Transverse colon (tissue), 4 donors: ENCODE measurements at regions not wholly inside any gene's neighbourhood (a gene's known extent, or its start where the extent isn't known, plus 50 kb on each side); places are given as distances from the start of the nearest gene placed in this dataset.

ENCODE experiments used
- DNase-seq: peaks from one replicate; pipeline ENCODE4 v3.0.0-alpha.2; 2019
- H3K27ac ChIP-seq, 4 donors: fragments of 200-600 bp; sonication (generic); 2 replicates each; pipeline ENCODE4 v1.5.1; 2016 to 2018; ENCODE audit warnings: inconsistent platforms in 4 of 4
- H3K27me3 ChIP-seq: fragments of 200-600 bp; sonication (generic); 2 replicates; pipeline ENCODE4 v1.5.1; 2017; ENCODE audit warnings: inconsistent platforms
- H3K36me3 ChIP-seq, 4 donors: fragments of 200-600 bp; sonication (generic); 2 replicates each; pipeline ENCODE4 v1.5.1; 2017 to 2019; ENCODE audit warnings: inconsistent platforms in 4 of 4
- H3K4me1 ChIP-seq, 4 donors: fragments of 200-600 bp; sonication (generic); 2 replicates each; pipeline ENCODE4 v1.5.1; 2017 to 2020; ENCODE audit warnings: inconsistent platforms in 4 of 4
- H3K4me3 ChIP-seq, 4 donors: fragments of 200-600 bp; sonication (generic); 1 replicate in 1 of 4; 2 replicates in 3 of 4; pipeline versions ENCODE4 v1.5.1 to v1.6.1; 2017 to 2019; ENCODE audit warnings: inconsistent platforms in 4 of 4
- H3K9me3 ChIP-seq, 2 donors: fragments of 200-600 bp; sonication (generic); 2 replicates each; pipeline ENCODE4 v1.5.1; 2017 to 2019; ENCODE audit warnings: inconsistent platforms in 2 of 2
- CTCF ChIP-seq, 5 experiments: fragments of 200-600 bp in 3 of 5; fragments of 450-650 bp in 2 of 5; sonication (generic) in 3 of 5; IDR thresholded peaks; 1 replicate in 2 of 5; 2 replicates in 3 of 5; pipeline ENCODE4 v1.5.1; 2016 to 2017; ENCODE audit warnings: antibody characterized with exemption in 5 of 5, inconsistent platforms in 3 of 5, mild to moderate bottlenecking in 2 of 5, moderate library complexity in 1 of 5
- EP300 ChIP-seq: sonication (generic); formaldehyde crosslinking; IDR thresholded peaks from one replicate; pipeline ENCODE4 v1.6.1; 2017; ENCODE audit warnings: antibody characterized with exemption, low read depth
- POLR2A ChIP-seq: fragments of 450-650 bp; IDR thresholded peaks from one replicate; pipeline ENCODE4 v1.6.1; 2016; ENCODE audit warnings: antibody characterized with exemption, mild to moderate bottlenecking, moderate library complexity
- POLR2AphosphoS5 ChIP-seq, 3 donors: sonication (generic); formaldehyde crosslinking; IDR thresholded peaks; one replicate each; pipeline ENCODE4 v1.6.1; 2016; ENCODE audit warnings: antibody characterized with exemption in 3 of 3
- WGBS, 2 donors: methylation state at CpG; one replicate each; pipeline ENCODE4 v1.1.5; 2018; ENCODE audit warnings: low coverage in 1 of 2; 5-methylcytosine and 5-hydroxymethylcytosine counted together
- in situ Hi-C, 4 donors: fragments of 200-750 bp; cut with MboI; loops; one replicate each; pipeline versions ENCODE4 v1.15.0 to v1.15.1; 2017; ENCODE audit warnings: low sequenced_read_pairs in 3 of 4, low pct_ligation_motif_present in 1 of 4, low pct_unique_long_range_greater_than_20kb in 1 of 4
- intact Hi-C: fragments of 100-400 bp; cut with DNase I; formaldehyde crosslinking; loops from one replicate; pipeline ENCODE4 v1.15.1; 2023; ENCODE audit warnings: low total_unique reads

- intact Hi-C loops (no loop called here), in situ Hi-C loops (no loop called here)
- 75 to 93% methylated on average over 2 of the region's 2 CpGs for WGBS, 2 donors
- H3K4me3 ChIP-seq: no peak overlapping the region
- no peak overlapping the region for H3K27ac ChIP-seq
- no peak for DNase-seq
- no peaks in the 10 kb centered on the region for H3K4me1 ChIP-seq
- no peaks in the 10 kb centered on the region for H3K27me3 ChIP-seq
- no peaks in the 10 kb centered on the region for H3K36me3 ChIP-seq
- TF ChIP-seq POLR2A (no peak), POLR2AphosphoS5 (IDR thresholded peaks at IDR 0.05) (no peak), EP300 (no peak), CTCF (IDR thresholded peaks at IDR 0.05) (no peak)
- no peaks in the 10 kb centered on the region for H3K9me3 ChIP-seq
These were observed 347.2 kb downstream of the PTPRC start for GRCh38 chr1:198986036-198986435.

- Histone ChIP-seq H3K27ac (no peak overlapping the region), H3K4me3 (no peak overlapping the region), H3K36me3 (no peaks in the 10 kb centered on the region), H3K4me1 (no peaks in the 10 kb centered on the region), H3K9me3 (no peaks in the 10 kb centered on the region), H3K27me3 (no peaks in the 10 kb centered on the region)
- DNase-seq: no peak
- in situ Hi-C loops (no loop called here), intact Hi-C loops (no loop called here)
- TF ChIP-seq CTCF (IDR thresholded peaks at IDR 0.05) (no peak), POLR2AphosphoS5 (IDR thresholded peaks at IDR 0.05) (no peak), EP300 (no peak), POLR2A (no peak)
- WGBS, 2 donors: 42 to 57% methylated on average over 1 of the region's 1 CpG
These were observed 347.6 kb downstream of the PTPRC start for GRCh38 chr1:198986442-198986841.

- intact Hi-C loops: no loop called here
- no peak for DNase-seq
These were observed 363.8 kb downstream of the PTPRC start for GRCh38 chr1:199002661-199003060.

GRCh38 chr1:199007423-199007822, 368.6 kb downstream of the PTPRC start:
- 71 to 79% methylated on average over 2 of the region's 2 CpGs for WGBS, 2 donors
- in situ Hi-C loops: no loop called here
- peaks cover 0 to 2% (median 0%) of the 10 kb centered on the region in 4 donors for H3K4me1 ChIP-seq

More at GRCh38 chr1:199002661-199003060, 363.8 kb downstream of the PTPRC start:
- Histone ChIP-seq H3K9me3 (no peaks in the 10 kb centered on the region), H3K27ac (no peak overlapping the region), H3K36me3 (no peaks in the 10 kb centered on the region), H3K4me3 (no peak overlapping the region), H3K27me3 (no peaks in the 10 kb centered on the region), H3K4me1 (no peaks in the 10 kb centered on the region)
- in situ Hi-C loops: no loop called here
- TF ChIP-seq POLR2A (no peak), POLR2AphosphoS5 (IDR thresholded peaks at IDR 0.05) (no peak), EP300 (no peak), CTCF (IDR thresholded peaks at IDR 0.05) (no peak)

More at GRCh38 chr1:199007423-199007822, 368.6 kb downstream of the PTPRC start:
- DNase-seq: no peak
- no peaks in the 10 kb centered on the region for H3K36me3 ChIP-seq
- no peak for TF ChIP-seq CTCF (IDR thresholded peaks at IDR 0.05)
- TF ChIP-seq EP300: no peak
- no peak for TF ChIP-seq POLR2A
- TF ChIP-seq POLR2AphosphoS5 (IDR thresholded peaks at IDR 0.05): no peak
- no peak overlapping the region for H3K4me3 ChIP-seq
- no peaks in the 10 kb centered on the region for H3K27me3 ChIP-seq
- no peak overlapping the region for H3K27ac ChIP-seq
- no peaks in the 10 kb centered on the region for H3K9me3 ChIP-seq
- intact Hi-C loops: no loop called here
